A549 (cell line): ENCODE measurements at regions not wholly inside any gene's neighbourhood (a gene's known extent, or its start where the extent isn't known, plus 50 kb on each side); places are given as distances from the start of the nearest gene placed in this dataset.

Experiments
- ATAC-seq, 2 experiments: fragments of 200-7000 bp in 1 of 2; fragments of >200 bp in 1 of 2; cut with Nextera tagmentation in 1 of 2; cut with Tn5 transposase in 1 of 2; 3 replicates each; pipeline versions ENCODE4 v1.8.0 to v1.9.1; 2018 to 2020; ENCODE audit warnings: mild to moderate bottlenecking in 1 of 2, moderate library complexity in 1 of 2
- CTCF ChIA-PET: fragments of 300-600 bp; sonication (Branson Sonifier 250); formaldehyde crosslinking; extraction: SDS; loops from one replicate; lab custom pipeline; 2021; ENCODE audit warnings: antibody characterized with exemption, inconsistent platforms; lab: Yijun Ruan, JAX
- POLR2A ChIA-PET: fragments of 350-600 bp; formaldehyde crosslinking; extraction: SDS; loops from one replicate; lab custom pipeline; 2021; ENCODE audit warnings: antibody characterized with exemption, inconsistent platforms; lab: Yijun Ruan, JAX
- DNase-seq, 2 experiments: peaks; one replicate each; pipeline versions ENCODE4 v3.0.0 to v3.0.0-alpha.2; 2011 to 2016; ENCODE audit warnings: low read depth in 1 of 2, low spot score in 1 of 2
- FAIRE-seq: peaks from 2 replicates; lab custom pipeline; 2011; peaks lifted over from hg19 to GRCh38; lab: Jason Lieb, UNC
- H3K27ac ChIP-seq, 2 experiments: fragments of >200 bp; sonication (Bioruptor Twin); formaldehyde crosslinking; 3 replicates each; pipeline ENCODE4 v1.5.1; 2016 to 2017
- H3K4me1 ChIP-seq: fragments of >200 bp; sonication (Bioruptor Twin); formaldehyde crosslinking; 3 replicates; pipeline ENCODE4 v1.6.1; 2016
- H3K4me2 ChIP-seq: fragments of >200 bp; sonication (Bioruptor Twin); formaldehyde crosslinking; 3 replicates; pipeline ENCODE4 v1.6.1; 2016
- H3K4me3 ChIP-seq: fragments of >200 bp; sonication (Bioruptor Twin); formaldehyde crosslinking; 3 replicates; pipeline ENCODE4 v1.5.1; 2016
- H3K9me3 ChIP-seq: fragments of >200 bp; sonication (Bioruptor Twin); formaldehyde crosslinking; 3 replicates; pipeline ENCODE4 v1.6.1; 2016
- ATOH8 ChIP-seq: fragments of 250-450 bp; sonication (Bioruptor Pico); IDR thresholded peaks from 2 replicates; pipeline ENCODE4 v1.5.0; 2020; ENCODE audit warnings: low read depth, mild to moderate bottlenecking, moderate library complexity
- BHLHE40 ChIP-seq: IDR thresholded peaks from 2 replicates; pipeline ENCODE4 v1.6.1; 2012; ENCODE audit warnings: low read depth, low read length, inconsistent platforms
- CBX2 ChIP-seq: fragments of 200-600 bp; sonication (generic); IDR thresholded peaks from 2 replicates; pipeline ENCODE4 v1.6.1; 2016; ENCODE audit warnings: low read depth, mild to moderate bottlenecking, borderline replicate concordance
- CEBPB ChIP-seq, 2 experiments: fragments of >200 bp in 1 of 2; sonication (Bioruptor Twin) in 1 of 2; formaldehyde crosslinking in 1 of 2; IDR thresholded peaks; 2 replicates each; pipeline ENCODE4 v1.6.1; 2012 to 2016
- CHD4 ChIP-seq: fragments of 200-600 bp; sonication (generic); IDR thresholded peaks from 2 replicates; pipeline ENCODE4 v1.6.1; 2016; ENCODE audit warnings: antibody characterized with exemption, mild to moderate bottlenecking, borderline replicate concordance
- E2F6 ChIP-seq: IDR thresholded peaks from 2 replicates; pipeline ENCODE4 v1.6.1; 2012; ENCODE audit warnings: low read depth, borderline replicate concordance
- EHMT2 ChIP-seq: fragments of 200-600 bp; sonication (generic); IDR thresholded peaks from 2 replicates; pipeline ENCODE4 v1.6.1; 2016; ENCODE audit warnings: antibody characterized with exemption, low read depth, mild to moderate bottlenecking, moderate library complexity
- ELK1 ChIP-seq: fragments of 150-350 bp; IDR thresholded peaks from 2 replicates; pipeline ENCODE4 v1.6.1; 2014; ENCODE audit warnings: low read depth, mild to moderate bottlenecking, low read length
- EP300 ChIP-seq, 2 experiments: fragments of >200 bp; sonication (Bioruptor Twin); formaldehyde crosslinking; IDR thresholded peaks; 2 replicates in 1 of 2; 3 replicates in 1 of 2; pipeline ENCODE4 v1.6.1; 2016 to 2017
- FOSL2 ChIP-seq, 2 experiments: fragments of 450-650 bp in 1 of 2; fragments of >200 bp in 1 of 2; sonication (Bioruptor Twin) in 1 of 2; formaldehyde crosslinking; IDR thresholded peaks; 2 replicates each; pipeline versions ENCODE4 v1.5.0 to v1.6.1; 2016 to 2020; ENCODE audit warnings: mild to moderate bottlenecking in 1 of 2, moderate library complexity in 1 of 2
- HMGXB4 ChIP-seq: fragments of 250-450 bp; sonication (Bioruptor Pico); IDR thresholded peaks from 2 replicates; pipeline ENCODE4 v1.5.0; 2021; ENCODE audit warnings: mild to moderate bottlenecking, moderate library complexity, borderline replicate concordance
- HOXA7 ChIP-seq: fragments of 250-450 bp; sonication (Bioruptor Pico); IDR thresholded peaks from 2 replicates; pipeline ENCODE4 v1.5.0; 2020; ENCODE audit warnings: mild to moderate bottlenecking, moderate library complexity
- JUN ChIP-seq, 2 experiments: fragments of >200 bp; sonication (Bioruptor Twin); formaldehyde crosslinking; IDR thresholded peaks; 2 replicates in 1 of 2; 3 replicates in 1 of 2; pipeline ENCODE4 v1.6.1; 2016 to 2017
- JUNB ChIP-seq: fragments of >200 bp; sonication (Bioruptor Twin); formaldehyde crosslinking; IDR thresholded peaks from 2 replicates; pipeline ENCODE4 v1.6.1; 2016
- KDM5A ChIP-seq: fragments of 200-600 bp; sonication (generic); IDR thresholded peaks from 2 replicates; pipeline ENCODE4 v1.6.1; 2016; ENCODE audit warnings: antibody characterized with exemption, mild to moderate bottlenecking
- NPAS2 ChIP-seq: fragments of 250-450 bp; sonication (Bioruptor Pico); IDR thresholded peaks from 2 replicates; pipeline ENCODE4 v1.8.0; 2022; ENCODE audit warnings: mild to moderate bottlenecking, moderate library complexity, borderline replicate concordance
- POLR2A ChIP-seq: IDR thresholded peaks from 2 replicates; pipeline ENCODE4 v1.6.1; 2012; ENCODE audit warnings: mild to moderate bottlenecking, low read length
- POLR2AphosphoS2 ChIP-seq: conservative IDR thresholded peaks from 2 replicates; pipeline ENCODE4 v1.6.1; 2012; ENCODE audit warnings: low read length, improper control_type of control experiment, inconsistent platforms
- RARB ChIP-seq: fragments of 250-450 bp; sonication (Bioruptor Pico); IDR thresholded peaks from 2 replicates; pipeline ENCODE4 v1.8.0; 2021; ENCODE audit warnings: mild to moderate bottlenecking, moderate library complexity
- RCOR1 ChIP-seq: fragments of 150-350 bp; IDR thresholded peaks from 2 replicates; pipeline ENCODE4 v1.6.1; 2014; ENCODE audit warnings: antibody characterized with exemption, low read length, low read depth
- SMC3 ChIP-seq: fragments of >200 bp; sonication (Bioruptor Twin); formaldehyde crosslinking; IDR thresholded peaks from 3 replicates; pipeline ENCODE4 v1.6.1; 2018; ENCODE audit warnings: inconsistent platforms
- SREBF2 ChIP-seq: fragments of 450-650 bp; IDR thresholded peaks from 2 replicates; pipeline ENCODE4 v1.6.1; 2014; ENCODE audit warnings: mild to moderate bottlenecking, moderate library complexity
- USF2 ChIP-seq: fragments of 450-650 bp; IDR thresholded peaks from 2 replicates; pipeline ENCODE4 v1.6.1; 2014; ENCODE audit warnings: antibody characterized with exemption
- ZNF302 ChIP-seq: fragments of 250-450 bp; sonication (Bioruptor Pico); IDR thresholded peaks from 2 replicates; pipeline ENCODE4 v1.9.0; 2021; ENCODE audit warnings: inconsistent platforms, mild to moderate bottlenecking, moderate library complexity
- ZSCAN20 ChIP-seq: fragments of 250-450 bp; sonication (Bioruptor Pico); IDR thresholded peaks from 2 replicates; pipeline ENCODE4 v1.8.0; 2022; ENCODE audit warnings: mild to moderate bottlenecking, moderate library complexity
- WGBS: methylation state at CpG from one replicate; pipeline ENCODE4 v1.1.6; 2017; ENCODE audit errors: missing lambda C conversion rate; 5-methylcytosine and 5-hydroxymethylcytosine counted together

GRCh38 chr3:76028774-76029173 lies 243.4 kb upstream of the ZNF717 start:
- no peak for ATAC-seq
- FAIRE-seq, result no peak
- Histone ChIP-seq H3K4me3 (no peak overlapping the region), H3K4me2 (no peak overlapping the region)
- ChIA-PET POLR2A (no interaction called here), CTCF (no interaction called here)
- TF ChIP-seq JUN (IDR thresholded peaks at IDR 0.05), result no peak
- no peak for TF ChIP-seq NPAS2
- TF ChIP-seq SREBF2, result no peak
- no peak for TF ChIP-seq FOSL2 (IDR thresholded peaks at IDR 0.05)
- no peak for TF ChIP-seq FOSL2 (CRISPR knock-in tag; IDR thresholded peaks at IDR 0.05)
- no peak for TF ChIP-seq EHMT2
- TF ChIP-seq, all 56 proteins: peak for 0
- Histone ChIP-seq H3K4me1 (no peaks in the 10 kb centered on the region), H3K27ac (no peak overlapping the region), H3K9me3 (no peaks in the 10 kb centered on the region)
- DNase-seq, result no peak

- ChIA-PET CTCF (no interaction called here), POLR2A (no interaction called here)
- DNase-seq (no peak), ATAC-seq (no peak), FAIRE-seq (no peak)
- TF ChIP-seq ATOH8 (CRISPR knock-in tag) (no peak), USF2 (no peak), POLR2AphosphoS2 (no peak), RARB (CRISPR knock-in tag) (no peak), NPAS2 (no peak), E2F6 (no peak), ZSCAN20 (no peak)
- H3K9me3 ChIP-seq, result peaks cover 3% of the 10 kb centered on the region; the same call in 1 of the 3 replicates
- no peak overlapping the region for H3K4me3 ChIP-seq
- no peaks in the 10 kb centered on the region for H3K4me1 ChIP-seq
- no peak overlapping the region for H3K4me2 ChIP-seq
- WGBS, result 3% methylated on average over 4 of the region's 4 CpGs
- no peak overlapping the region for H3K27ac ChIP-seq
These were observed 249.3 kb upstream of the ZNF717 start for GRCh38 chr3:76034649-76035048.

- H3K27ac ChIP-seq, result no peak overlapping the region
- ATAC-seq (no peak), DNase-seq (no peak), FAIRE-seq (no peak)
- H3K9me3 ChIP-seq, result peaks cover 3% of the 10 kb centered on the region; the same call in 1 of the 3 replicates
- WGBS, result 44% methylated on average over 2 of the region's 2 CpGs
- POLR2A ChIA-PET, result no interaction called here
- H3K4me1 ChIP-seq, result no peaks in the 10 kb centered on the region
- H3K4me2 ChIP-seq, result no peak overlapping the region
- H3K4me3 ChIP-seq, result no peak overlapping the region
- TF ChIP-seq POLR2AphosphoS2 (no peak), ZNF302 (no peak), RCOR1 (no peak)
- CTCF ChIA-PET, result no interaction called here
These were observed 249.8 kb upstream of the ZNF717 start for GRCh38 chr3:76035117-76035516.

- FAIRE-seq, result no peak
- H3K4me2 ChIP-seq, result no peak overlapping the region
- ChIA-PET CTCF (no interaction called here), POLR2A (no interaction called here)
- H3K9me3 ChIP-seq, result peaks cover 3% of the 10 kb centered on the region; the same call in 1 of the 3 replicates
- 7% methylated on average over 2 of the region's 2 CpGs for WGBS
- no peaks in the 10 kb centered on the region for H3K4me1 ChIP-seq
- no peak for ATAC-seq
- no peak overlapping the region for H3K27ac ChIP-seq
- no peak overlapping the region for H3K4me3 ChIP-seq
- DNase-seq, result no peak
- TF ChIP-seq KDM5A (no peak), EP300 (IDR thresholded peaks at IDR 0.05) (no peak), CBX2 (no peak), CEBPB (IDR thresholded peaks at IDR 0.05) (no peak), JUNB (no peak), HMGXB4 (no peak), SMC3 (no peak), ZSCAN20 (no peak), POLR2A (no peak), CHD4 (no peak), E2F6 (no peak), ELK1 (no peak), HOXA7 (CRISPR knock-in tag) (no peak), BHLHE40 (no peak), USF2 (no peak), RARB (CRISPR knock-in tag) (no peak)
These were observed 253.6 kb upstream of the ZNF717 start for GRCh38 chr3:76038949-76039348.
